ENCODE measurements at regions not wholly inside any gene's neighbourhood (a gene's known extent, or its start where the extent isn't known, plus 50 kb on each side); places are given as distances from the start of the nearest gene placed in this dataset.

DNA sequence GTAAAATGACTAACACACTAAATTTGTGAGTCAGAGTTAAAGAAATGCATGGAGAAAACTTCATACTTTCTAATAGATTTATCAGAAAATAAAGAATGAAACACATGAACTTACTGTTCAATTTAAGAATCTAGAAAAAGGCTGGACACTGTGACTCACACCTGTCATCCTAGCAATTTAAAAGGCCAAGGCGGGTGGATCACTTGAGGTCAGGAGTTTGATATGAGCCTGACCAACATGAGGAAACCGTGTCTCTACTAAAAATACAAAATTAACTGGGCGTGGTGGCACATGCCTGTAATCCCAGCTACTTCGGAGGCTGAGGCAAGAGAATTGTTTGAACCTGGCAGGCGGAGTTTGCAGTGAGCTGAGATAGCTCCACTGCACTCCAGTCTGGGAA, 1106.2 kb upstream of the LRRN3 start:
- TF ChIP-seq, protein P1, sequence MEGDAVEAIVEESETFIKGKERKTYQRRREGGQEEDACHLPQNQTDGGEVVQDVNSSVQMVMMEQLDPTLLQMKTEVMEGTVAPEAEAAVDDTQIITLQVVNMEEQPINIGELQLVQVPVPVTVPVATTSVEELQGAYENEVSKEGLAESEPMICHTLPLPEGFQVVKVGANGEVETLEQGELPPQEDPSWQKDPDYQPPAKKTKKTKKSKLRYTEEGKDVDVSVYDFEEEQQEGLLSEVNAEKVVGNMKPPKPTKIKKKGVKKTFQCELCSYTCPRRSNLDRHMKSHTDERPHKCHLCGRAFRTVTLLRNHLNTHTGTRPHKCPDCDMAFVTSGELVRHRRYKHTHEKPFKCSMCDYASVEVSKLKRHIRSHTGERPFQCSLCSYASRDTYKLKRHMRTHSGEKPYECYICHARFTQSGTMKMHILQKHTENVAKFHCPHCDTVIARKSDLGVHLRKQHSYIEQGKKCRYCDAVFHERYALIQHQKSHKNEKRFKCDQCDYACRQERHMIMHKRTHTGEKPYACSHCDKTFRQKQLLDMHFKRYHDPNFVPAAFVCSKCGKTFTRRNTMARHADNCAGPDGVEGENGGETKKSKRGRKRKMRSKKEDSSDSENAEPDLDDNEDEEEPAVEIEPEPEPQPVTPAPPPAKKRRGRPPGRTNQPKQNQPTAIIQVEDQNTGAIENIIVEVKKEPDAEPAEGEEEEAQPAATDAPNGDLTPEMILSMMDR (IDR thresholded peaks at IDR 0.05), result no peak
- TF ChIP-seq POLR2A (IDR thresholded peaks at IDR 0.05), result no peak
- no peak for TF ChIP-seq POLR2AphosphoS5 (IDR thresholded peaks at IDR 0.05; ENCODE audit: insufficient read depth in 1 of 2, low read depth in 1 of 2)
